B cell (primary cell): ENCODE measurements at regions not wholly inside any gene's neighbourhood (a gene's known extent, or its start where the extent isn't known, plus 50 kb on each side); places are given as distances from the start of the nearest gene placed in this dataset.
"Not testable (repeated sequence)": the region's sequence is repeated elsewhere in the genome, so short reads cannot be mapped to it uniquely, and the experiment has no call there.

ENCODE experiments used
- ATAC-seq: fragments of 200-7000 bp; cut with Tn5 transposase; one replicate; pipeline ENCODE4 v1.10.0; 2021; ENCODE audit warnings: low read depth, mild to moderate bottlenecking, moderate number of reproducible peaks, moderate library complexity
- CTCF ChIA-PET: fragments of 350-600 bp; sonication (Branson Sonifier 250); formaldehyde crosslinking; loops from one replicate; lab custom pipeline; 2021; ENCODE audit warnings: antibody characterized with exemption, inconsistent platforms; lab: Charles Lee
- POLR2A ChIA-PET: fragments of 350-600 bp; sonication (Branson Sonifier 250); formaldehyde crosslinking; loops from one replicate; lab custom pipeline; 2021; ENCODE audit warnings: antibody characterized with exemption; lab: Charles Lee
- DNase-seq: peaks from one replicate; pipeline ENCODE4 v3.0.0; 2013
- H2AFZ ChIP-seq: 2 replicates; pipeline ENCODE4 v1.6.1; 2012; ENCODE audit warnings: mild to moderate bottlenecking, low read depth, low read length; ENCODE audit not compliant: insufficient read depth, poor library complexity, severe bottlenecking
- H3K27ac ChIP-seq, 2 donors: 1 replicate in 1 of 2; 2 replicates in 1 of 2; pipeline ENCODE4 v1.5.1; 2012 to 2013; ENCODE audit warnings: low read length in 2 of 2, mild to moderate bottlenecking in 2 of 2, moderate library complexity in 1 of 2
- H3K27me3 ChIP-seq, 4 experiments: fragments of 200-600 bp in 1 of 4; sonication (generic) in 1 of 4; replicated peaks in 1 of 4; 1 replicate in 2 of 4; 2 replicates in 2 of 4; pipeline versions ENCODE4 v1.6.1 to v1.7.0; 2013 to 2016; ENCODE audit warnings: low read length in 3 of 4, mild to moderate bottlenecking in 2 of 4, mixed read lengths in 1 of 4, moderate library complexity in 1 of 4; ENCODE audit not compliant: insufficient read depth in 4 of 4, control insufficient read depth in 3 of 4; ENCODE audit errors: control extremely low read depth in 1 of 4
- H3K36me3 ChIP-seq, 2 experiments: replicated peaks in 1 of 2; 1 replicate in 1 of 2; 2 replicates in 1 of 2; pipeline versions ENCODE4 v1.6.1 to v1.7.1; 2013; ENCODE audit warnings: low read length in 1 of 2; ENCODE audit not compliant: insufficient read depth in 2 of 2, control insufficient read depth in 1 of 2; ENCODE audit errors: control extremely low read depth in 1 of 2, extremely low read depth in 1 of 2
- H3K4me1 ChIP-seq, 2 donors: fragments of 200-600 bp in 1 of 2; sonication (generic) in 1 of 2; 1 replicate in 1 of 2; 2 replicates in 1 of 2; pipeline versions ENCODE4 v1.5.1 to v1.6.1; 2013 to 2017; ENCODE audit warnings: low read length in 2 of 2; ENCODE audit not compliant: control insufficient read depth in 2 of 2, insufficient read depth in 2 of 2
- H3K4me2 ChIP-seq: replicated peaks from 2 replicates; pipeline ENCODE3; 2012; ENCODE audit warnings: mild to moderate bottlenecking, low read depth, low read length; ENCODE audit not compliant: poor library complexity, severe bottlenecking
- H3K4me3 ChIP-seq, 5 experiments: fragments of 200-600 bp in 1 of 5; sonication (generic) in 1 of 5; 1 replicate in 3 of 5; 2 replicates in 2 of 5; pipeline versions ENCODE4 v1.5.1 to v1.7.0; 2011 to 2016; ENCODE audit warnings: low read length in 4 of 5, mild to moderate bottlenecking in 4 of 5, low read depth in 2 of 5, control low read depth in 1 of 5, moderate library complexity in 1 of 5; ENCODE audit not compliant: insufficient read depth in 1 of 5; ENCODE audit errors: control extremely low read depth in 1 of 5, extremely low read depth in 1 of 5
- H3K79me2 ChIP-seq: fragments of 200-600 bp; sonication (generic); one replicate; pipeline ENCODE4 v1.6.0; 2016; ENCODE audit warnings: low read length; ENCODE audit not compliant: control insufficient read depth, insufficient read depth
- H3K9ac ChIP-seq: fragments of 200-600 bp; sonication (generic); 2 replicates; pipeline ENCODE4 v1.6.1; 2017; ENCODE audit warnings: mild to moderate bottlenecking, low read length, moderate library complexity
- H3K9me3 ChIP-seq, 3 donors: one replicate each; pipeline versions ENCODE4 v1.6.1 to v1.7.1; 2013; ENCODE audit warnings: low read length in 2 of 3; ENCODE audit not compliant: control insufficient read depth in 2 of 3, insufficient read depth in 1 of 3; ENCODE audit errors: control extremely low read depth in 1 of 3
- H4K20me1 ChIP-seq: 2 replicates; pipeline ENCODE4 v1.6.0; 2012; ENCODE audit warnings: mild to moderate bottlenecking, low read length; ENCODE audit not compliant: insufficient read depth, control insufficient read depth, poor library complexity, severe bottlenecking
- H3K27ac Mint-ChIP-seq: one replicate; pipeline ENCODE4 v1.8.0; 2021; ENCODE audit warnings: mixed read lengths
- H3K27me3 Mint-ChIP-seq: one replicate; pipeline ENCODE4 v1.8.0; 2021; ENCODE audit warnings: mixed read lengths
- H3K4me1 Mint-ChIP-seq: one replicate; pipeline ENCODE4 v1.8.0; 2021; ENCODE audit warnings: mixed read lengths
- H3K4me3 Mint-ChIP-seq: one replicate; pipeline ENCODE4 v1.8.0; 2021; ENCODE audit warnings: mixed read lengths
- H3K9me3 Mint-ChIP-seq: one replicate; pipeline ENCODE4 v1.8.0; 2022; ENCODE audit warnings: mixed read lengths; ENCODE audit not compliant: insufficient read depth
- CTCF ChIP-seq: fragments of 200-600 bp; IDR thresholded peaks from one replicate; pipeline ENCODE4 v1.8.0; 2022; ENCODE audit warnings: antibody characterized with exemption, mild to moderate bottlenecking
- EZH2 ChIP-seq: IDR thresholded peaks from 2 replicates; pipeline ENCODE4 v1.6.1; 2012; ENCODE audit warnings: borderline replicate concordance, low read depth, mild to moderate bottlenecking, moderate library complexity, low read length; ENCODE audit not compliant: insufficient read depth, poor library complexity, severe bottlenecking
- WGBS: methylation state at CpG from one replicate; pipeline ENCODE4 v1.1.5; 2013; ENCODE audit warnings: missing lambda C conversion rate; ENCODE audit not compliant: insufficient coverage; 5-methylcytosine and 5-hydroxymethylcytosine counted together
- intact Hi-C: fragments of 100-400 bp; cut with micrococcal nuclease; formaldehyde crosslinking; loops from one replicate; pipeline ENCODE4 v1.10.0; 2022

DNA sequence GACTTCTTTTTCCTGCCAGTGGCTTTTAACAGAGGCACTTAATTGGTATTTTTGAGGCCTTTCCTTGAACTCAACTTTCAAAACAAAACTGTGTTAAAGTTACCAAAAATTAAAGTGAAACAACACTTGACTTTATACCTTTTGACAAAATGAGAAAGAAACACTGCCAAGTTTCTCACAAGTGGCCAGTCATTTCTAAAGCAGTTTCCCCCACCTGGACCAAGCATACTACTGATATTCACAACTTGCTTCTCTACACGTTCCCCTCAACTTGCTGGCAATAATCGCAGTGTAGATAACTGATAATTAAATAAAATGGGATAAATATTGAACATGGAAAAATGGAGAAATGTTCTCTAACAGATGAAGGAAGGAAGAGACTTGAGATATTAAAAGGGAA is 135.7 kb downstream of the TLR4 start:
- Histone ChIP-seq H3K79me2 (no peaks in the 10 kb centered on the region), H3K4me3 (no peak overlapping the region), H2AFZ (no peak overlapping the region), H3K4me1 (no peaks in the 10 kb centered on the region), H3K27me3 (no peaks in the 10 kb centered on the region), H3K4me2 (no peak overlapping the region), H3K27ac (no peak overlapping the region), H3K9ac (no peak overlapping the region), H3K9me3 (no peaks in the 10 kb centered on the region), H3K36me3 (no peaks in the 10 kb centered on the region), H4K20me1 (no peaks in the 10 kb centered on the region)
- TF ChIP-seq CTCF, result no peak
- TF ChIP-seq EZH2, result no peak
- ChIA-PET POLR2A (no interaction called here), CTCF (no interaction called here)
- Mint-ChIP-seq H3K27me3 (peaks cover 15% of the 10 kb centered on the region), H3K27ac (no peak overlapping the region), H3K9me3 (no peaks in the 10 kb centered on the region), H3K4me1 (no peaks in the 10 kb centered on the region), H3K4me3 (no peak overlapping the region)
- no peak for ATAC-seq
- intact Hi-C loops, result no loop called here
- no CpG with 5 or more reads among the region's 2 CpGs for WGBS
- no peak for DNase-seq

DNA sequence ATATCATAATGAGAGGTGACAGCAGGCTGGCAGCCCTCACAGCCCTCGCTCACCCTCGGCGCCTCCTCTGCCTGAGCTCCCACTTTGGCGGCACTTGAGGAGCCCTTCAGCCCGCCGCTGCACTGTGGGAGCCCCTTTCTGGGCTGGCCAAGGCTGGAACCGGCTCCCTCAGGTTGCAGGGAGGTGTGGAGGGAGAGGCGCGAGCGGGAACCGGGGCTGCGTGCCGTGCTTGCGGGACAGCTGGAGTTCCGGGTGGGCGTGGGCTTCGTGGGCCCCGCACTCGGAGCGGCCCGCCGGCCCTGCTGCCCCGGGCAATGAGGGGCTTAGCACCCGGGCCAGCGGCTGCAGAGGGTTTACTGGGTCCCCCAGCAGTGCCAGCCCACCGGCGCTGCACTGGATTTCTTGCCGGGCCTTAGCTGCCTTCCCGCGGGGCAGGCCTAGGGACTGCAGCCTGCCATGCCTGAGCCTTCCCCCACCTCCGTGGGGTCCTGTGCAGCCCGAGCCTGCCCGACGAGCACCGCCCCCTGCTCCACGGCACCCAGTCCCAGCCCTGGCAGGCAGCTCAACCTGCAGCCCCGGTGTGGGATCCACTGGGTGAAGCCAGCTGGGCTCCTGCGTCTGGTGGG is 147.7 kb downstream of the TLR4 start:
- H3K9ac ChIP-seq, H3K4me1 ChIP-seq, H3K36me3 ChIP-seq, H4K20me1 ChIP-seq, CTCF ChIA-PET, H3K4me3 ChIP-seq, H3K4me3 Mint-ChIP-seq, H3K4me2 ChIP-seq, POLR2A ChIA-PET, H3K9me3 Mint-ChIP-seq, H3K4me1 Mint-ChIP-seq, H3K9me3 ChIP-seq, H3K79me2 ChIP-seq, H3K27ac Mint-ChIP-seq, intact Hi-C loops, H2AFZ ChIP-seq, H3K27ac ChIP-seq, DNase-seq, H3K27me3 ChIP-seq, ATAC-seq: not testable (repeated sequence)
- H3K27me3 Mint-ChIP-seq, result peaks cover 19% of the 10 kb centered on the region
- WGBS, result 93% methylated on average over 33 of the region's 38 CpGs
